Loucy (cell line): ENCODE measurements at regions not wholly inside any gene's neighbourhood (a gene's known extent, or its start where the extent isn't known, plus 50 kb on each side); places are given as distances from the start of the nearest gene placed in this dataset.
"Not testable (repeated sequence)": the region's sequence is repeated elsewhere in the genome, so short reads cannot be mapped to it uniquely, and the experiment has no call there.

Experiments
- H2AFZ ChIP-seq: fragments of 200-600 bp; sonication (generic); 2 replicates; pipeline ENCODE4 v1.6.0; 2016; ENCODE audit warnings: antibody characterized with exemption, mild to moderate bottlenecking, low read length, moderate library complexity
- H3F3A ChIP-seq: fragments of 200-600 bp; 2 replicates; pipeline ENCODE4 v1.6.0; 2016; ENCODE audit warnings: antibody characterized with exemption, low read depth, mild to moderate bottlenecking
- H3K27me3 ChIP-seq: fragments of 200-600 bp; sonication (generic); 2 replicates; pipeline ENCODE4 v1.6.1; 2014; ENCODE audit warnings: low read length, mild to moderate bottlenecking; ENCODE audit not compliant: insufficient read depth, poor library complexity, severe bottlenecking
- H3K36me3 ChIP-seq: fragments of 200-600 bp; sonication (generic); 2 replicates; pipeline ENCODE4 v1.6.1; 2016; ENCODE audit warnings: low read length; ENCODE audit not compliant: insufficient read depth
- H3K4me1 ChIP-seq: fragments of 200-600 bp; sonication (generic); 2 replicates; pipeline ENCODE4 v1.5.1; 2014; ENCODE audit warnings: low read length, mild to moderate bottlenecking; ENCODE audit not compliant: insufficient read depth, poor library complexity, severe bottlenecking
- H3K4me2 ChIP-seq: fragments of 200-600 bp; sonication (generic); 2 replicates; pipeline ENCODE4 v1.6.0; 2014; ENCODE audit warnings: antibody characterized with exemption, low read length, low read depth, mild to moderate bottlenecking; ENCODE audit not compliant: poor library complexity, severe bottlenecking
- H3K4me3 ChIP-seq: fragments of 200-600 bp; sonication (generic); 2 replicates; pipeline ENCODE4 v1.5.1; 2014; ENCODE audit warnings: low read length, mild to moderate bottlenecking, mixed read lengths; ENCODE audit not compliant: poor library complexity, severe bottlenecking
- H3K79me2 ChIP-seq: fragments of 200-600 bp; sonication (generic); 2 replicates; pipeline ENCODE4 v1.6.1; 2014; ENCODE audit warnings: low read length; ENCODE audit not compliant: insufficient read depth
- H3K9ac ChIP-seq: fragments of 200-600 bp; sonication (generic); 2 replicates; pipeline ENCODE4 v1.6.0; 2014; ENCODE audit warnings: mild to moderate bottlenecking, low read depth, low read length, moderate library complexity; ENCODE audit not compliant: poor library complexity, severe bottlenecking
- H3K9me2 ChIP-seq: fragments of 200-600 bp; sonication (generic); replicated peaks from 2 replicates; pipeline ENCODE4 v1.6.1; 2016; ENCODE audit warnings: low read depth, low read length, mixed read lengths
- H3K9me3 ChIP-seq: fragments of 200-600 bp; sonication (generic); 2 replicates; pipeline ENCODE4 v1.6.1; 2014; ENCODE audit warnings: mild to moderate bottlenecking, antibody characterized with exemption, low read length, low read depth; ENCODE audit not compliant: insufficient read depth
- H4K20me1 ChIP-seq: fragments of 200-600 bp; sonication (generic); 2 replicates; pipeline ENCODE4 v1.6.0; 2014; ENCODE audit warnings: antibody characterized with exemption, low read length, mild to moderate bottlenecking; ENCODE audit not compliant: insufficient read depth, poor library complexity, severe bottlenecking
- CTCF ChIP-seq: fragments of 200-600 bp; sonication (generic); conservative IDR thresholded peaks from 2 replicates; pipeline ENCODE4 v1.5.1; 2014; ENCODE audit warnings: mild to moderate bottlenecking, antibody characterized with exemption, low read length
- EZH2phosphoT487 ChIP-seq: fragments of 200-600 bp; IDR thresholded peaks from 2 replicates; pipeline ENCODE4 v1.6.1; 2018; ENCODE audit warnings: antibody characterized with exemption, mild to moderate bottlenecking, moderate library complexity, borderline replicate concordance

GRCh38 chr6:170037541-170038250 lies 253.2 kb downstream of the DLL1 start:
- no peak for TF ChIP-seq CTCF
- no peak for TF ChIP-seq EZH2phosphoT487
- Histone ChIP-seq H3K4me2 (no peak overlapping the region), H3K79me2 (no peaks in the 10 kb centered on the region), H3K27me3 (no peaks in the 10 kb centered on the region), H3K4me3 (no peak overlapping the region), H3K9me2 (no peaks in the 10 kb centered on the region), H2AFZ (no peak overlapping the region), H3K9ac (no peak overlapping the region), H3K4me1 (no peaks in the 10 kb centered on the region), H4K20me1 (no peaks in the 10 kb centered on the region), H3K9me3 (peaks cover 35% of the 10 kb centered on the region; the same call in 1 of the 2 replicates), H3K36me3 (no peaks in the 10 kb centered on the region), H3F3A (no peaks in the 10 kb centered on the region)

DNA sequence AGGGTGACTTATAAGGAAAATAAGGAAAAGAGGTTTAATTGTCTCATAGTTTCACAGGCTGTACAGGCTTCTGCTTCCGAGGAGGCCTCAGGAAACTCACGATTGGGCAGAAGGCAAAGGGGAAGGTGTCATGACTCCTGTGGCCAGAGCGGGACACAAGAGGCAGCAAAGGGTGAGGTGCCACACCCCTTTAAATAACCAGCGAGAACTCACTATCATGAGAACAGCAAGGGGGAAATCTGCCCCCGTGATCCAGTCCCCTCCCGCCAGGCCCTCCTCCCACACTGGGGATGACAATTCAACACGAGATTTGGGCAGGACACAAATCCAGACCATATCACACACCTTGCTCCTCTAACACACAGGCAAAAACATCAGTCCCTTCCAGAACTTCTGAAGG lies 254.0 kb downstream of the DLL1 start:
- H3K27me3 ChIP-seq = no peaks in the 10 kb centered on the region
- no peak for TF ChIP-seq CTCF
- TF ChIP-seq EZH2phosphoT487 = no peak
- no peak overlapping the region for H3K4me3 ChIP-seq
- H3K9me2 ChIP-seq = no peaks in the 10 kb centered on the region
- H3K9ac ChIP-seq = no peak overlapping the region
- H3K9me3 ChIP-seq = peaks cover 30% of the 10 kb centered on the region; the same call in 1 of the 2 replicates
- no peaks in the 10 kb centered on the region for H3F3A ChIP-seq
- H3K36me3 ChIP-seq = no peaks in the 10 kb centered on the region
- no peaks in the 10 kb centered on the region for H3K79me2 ChIP-seq
- no peaks in the 10 kb centered on the region for H4K20me1 ChIP-seq
- H2AFZ ChIP-seq = no peak overlapping the region
- no peak overlapping the region for H3K4me2 ChIP-seq
- H3K4me1 ChIP-seq = no peaks in the 10 kb centered on the region

- not testable (repeated sequence) for H3K36me3 ChIP-seq, H3K4me3 ChIP-seq, H3K4me1 ChIP-seq, H3K9ac ChIP-seq, H3K4me2 ChIP-seq, H3F3A ChIP-seq, H2AFZ ChIP-seq, H3K9me2 ChIP-seq, H4K20me1 ChIP-seq, H3K79me2 ChIP-seq, H3K27me3 ChIP-seq
- peaks cover 32% of the 10 kb centered on the region; the same call in 1 of the 2 replicates for H3K9me3 ChIP-seq
Measured at GRCh38 chr6:170036367-170036766, 254.5 kb downstream of the DLL1 start.

DNA sequence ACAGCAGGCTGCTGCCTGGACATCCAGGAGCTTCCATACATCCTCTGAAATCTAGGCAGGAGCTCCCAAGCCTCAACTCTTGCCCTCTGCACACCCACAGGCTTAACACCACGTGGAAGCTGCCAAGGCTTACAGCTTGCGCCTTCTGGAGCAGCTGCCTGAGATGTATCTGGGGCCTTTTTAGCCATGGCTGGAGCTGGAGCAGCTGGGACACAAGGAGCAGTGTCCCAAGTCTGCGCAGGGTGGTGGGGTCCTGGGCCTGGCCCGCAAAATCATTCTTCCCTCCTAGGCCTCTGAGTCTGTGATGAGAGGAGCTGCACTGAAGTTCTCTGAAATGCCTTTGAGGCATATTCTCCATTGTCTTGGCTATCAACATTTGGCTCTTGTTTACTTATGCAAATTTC lies 255.0 kb downstream of the DLL1 start:
- Histone ChIP-seq H3F3A (no peaks in the 10 kb centered on the region), H3K27me3 (no peaks in the 10 kb centered on the region), H3K4me3 (no peak overlapping the region), H3K9me3 (peaks cover 30% of the 10 kb centered on the region; the same call in 1 of the 2 replicates), H4K20me1 (no peaks in the 10 kb centered on the region), H3K9me2 (no peaks in the 10 kb centered on the region), H3K4me2 (no peak overlapping the region), H3K79me2 (no peaks in the 10 kb centered on the region), H3K4me1 (no peaks in the 10 kb centered on the region), H2AFZ (no peak overlapping the region), H3K36me3 (no peaks in the 10 kb centered on the region), H3K9ac (no peak overlapping the region)
- TF ChIP-seq CTCF (no peak), EZH2phosphoT487 (no peak)
